HL-60 (cell line): ENCODE measurements at regions not wholly inside any gene's neighbourhood (a gene's known extent, or its start where the extent isn't known, plus 50 kb on each side); places are given as distances from the start of the nearest gene placed in this dataset.
"Not testable (repeated sequence)": the region's sequence is repeated elsewhere in the genome, so short reads cannot be mapped to it uniquely, and the experiment has no call there.

Experiments
- DNase-seq, 2 experiments: peaks; one replicate each; pipeline ENCODE4 v3.0.0-alpha.2; 2010 to 2020; ENCODE audit warnings: low read depth in 1 of 2, low spot score in 1 of 2
- H3K27ac ChIP-seq: fragments of 250-450 bp; sonication (Bioruptor Pico); replicated peaks from 2 replicates; pipeline ENCODE4 v1.5.1; 2020; ENCODE audit warnings: mild to moderate bottlenecking, moderate library complexity
- H3K27me3 ChIP-seq: fragments of 250-450 bp; sonication (Bioruptor Pico); 2 replicates; pipeline ENCODE4 v1.5.1; 2021; ENCODE audit warnings: mild to moderate bottlenecking, moderate library complexity; ENCODE audit not compliant: insufficient read depth, poor library complexity, severe bottlenecking
- H3K4me3 ChIP-seq: replicated peaks from 2 replicates; pipeline ENCODE4 v1.5.1; 2011; ENCODE audit warnings: mild to moderate bottlenecking, control low read depth, low read length; ENCODE audit not compliant: insufficient read depth
- GABPA ChIP-seq: IDR thresholded peaks from 2 replicates; pipeline ENCODE4 v1.6.1; 2012; ENCODE audit warnings: low read depth
- POLR2AphosphoS5 ChIP-seq: IDR thresholded peaks from 2 replicates; pipeline ENCODE4 v1.6.1; 2012; ENCODE audit warnings: low read depth
- SPI1 ChIP-seq: IDR thresholded peaks from 2 replicates; pipeline ENCODE4 v1.6.1; 2012; ENCODE audit warnings: low read depth, mild to moderate bottlenecking, borderline replicate concordance
- TF ChIP-seq, protein P1 (sequence below): IDR thresholded peaks from 2 replicates; pipeline ENCODE4 v1.6.1; 2012; ENCODE audit warnings: low read depth; ENCODE audit not compliant: insufficient replicate concordance
- TF ChIP-seq, protein P2 (sequence below): IDR thresholded peaks from one replicate; pipeline ENCODE4 v1.5.1; 2011; ENCODE audit warnings: low read length, control low read depth, inconsistent platforms; ENCODE audit not compliant: insufficient read depth

DNA sequence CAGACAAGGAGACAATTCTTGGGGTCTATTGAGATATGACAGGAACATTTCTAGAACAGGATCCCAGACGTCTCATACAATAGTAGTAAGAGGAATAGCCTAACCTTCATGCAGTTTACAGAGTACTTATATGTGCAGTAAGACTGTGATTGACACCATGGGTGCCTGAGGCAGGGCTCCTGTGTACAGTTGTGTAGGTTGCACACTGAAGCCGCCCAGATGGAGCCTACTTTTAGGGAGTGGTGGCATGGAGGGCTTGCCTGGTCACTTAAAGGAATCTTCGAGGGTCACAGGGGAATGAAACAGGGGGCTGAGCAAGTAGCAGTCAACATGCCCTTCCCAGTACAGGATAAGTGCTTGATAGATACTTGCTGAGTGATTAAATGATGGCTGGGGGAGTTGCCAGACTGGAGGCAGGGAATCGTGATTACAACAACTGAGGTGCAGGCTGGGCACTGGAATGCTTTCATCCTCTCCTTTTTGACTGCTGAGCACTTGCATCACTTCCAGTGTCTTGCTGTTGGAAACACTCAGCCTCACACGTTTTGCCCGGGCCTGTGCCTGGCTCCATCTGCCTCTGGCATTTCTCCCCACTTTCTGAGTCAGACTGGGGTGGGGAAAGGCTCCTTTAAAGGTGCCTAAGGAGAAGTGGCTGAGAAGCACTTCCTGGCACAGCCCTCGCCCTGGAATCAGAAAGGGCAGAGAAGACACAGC is 71.0 kb downstream of the COPRS start:
- H3K4me3 ChIP-seq: no peak overlapping the region
- H3K27ac ChIP-seq: no peak overlapping the region
- H3K27me3 ChIP-seq: no peaks in the 10 kb centered on the region
- TF ChIP-seq, protein P1, sequence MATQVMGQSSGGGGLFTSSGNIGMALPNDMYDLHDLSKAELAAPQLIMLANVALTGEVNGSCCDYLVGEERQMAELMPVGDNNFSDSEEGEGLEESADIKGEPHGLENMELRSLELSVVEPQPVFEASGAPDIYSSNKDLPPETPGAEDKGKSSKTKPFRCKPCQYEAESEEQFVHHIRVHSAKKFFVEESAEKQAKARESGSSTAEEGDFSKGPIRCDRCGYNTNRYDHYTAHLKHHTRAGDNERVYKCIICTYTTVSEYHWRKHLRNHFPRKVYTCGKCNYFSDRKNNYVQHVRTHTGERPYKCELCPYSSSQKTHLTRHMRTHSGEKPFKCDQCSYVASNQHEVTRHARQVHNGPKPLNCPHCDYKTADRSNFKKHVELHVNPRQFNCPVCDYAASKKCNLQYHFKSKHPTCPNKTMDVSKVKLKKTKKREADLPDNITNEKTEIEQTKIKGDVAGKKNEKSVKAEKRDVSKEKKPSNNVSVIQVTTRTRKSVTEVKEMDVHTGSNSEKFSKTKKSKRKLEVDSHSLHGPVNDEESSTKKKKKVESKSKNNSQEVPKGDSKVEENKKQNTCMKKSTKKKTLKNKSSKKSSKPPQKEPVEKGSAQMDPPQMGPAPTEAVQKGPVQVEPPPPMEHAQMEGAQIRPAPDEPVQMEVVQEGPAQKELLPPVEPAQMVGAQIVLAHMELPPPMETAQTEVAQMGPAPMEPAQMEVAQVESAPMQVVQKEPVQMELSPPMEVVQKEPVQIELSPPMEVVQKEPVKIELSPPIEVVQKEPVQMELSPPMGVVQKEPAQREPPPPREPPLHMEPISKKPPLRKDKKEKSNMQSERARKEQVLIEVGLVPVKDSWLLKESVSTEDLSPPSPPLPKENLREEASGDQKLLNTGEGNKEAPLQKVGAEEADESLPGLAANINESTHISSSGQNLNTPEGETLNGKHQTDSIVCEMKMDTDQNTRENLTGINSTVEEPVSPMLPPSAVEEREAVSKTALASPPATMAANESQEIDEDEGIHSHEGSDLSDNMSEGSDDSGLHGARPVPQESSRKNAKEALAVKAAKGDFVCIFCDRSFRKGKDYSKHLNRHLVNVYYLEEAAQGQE: no peak
- DNase-seq: no peak

GRCh38 chr17:31786796-31787481 is 72.1 kb downstream of the COPRS start:
- DNase-seq: no peak
- Histone ChIP-seq H3K27ac (no peak overlapping the region), H3K4me3 (no peak overlapping the region), H3K27me3 (no peaks in the 10 kb centered on the region)
- TF ChIP-seq GABPA (no peak), POLR2AphosphoS5 (no peak), SPI1 (no peak)
- TF ChIP-seq, protein P1: no peak
- TF ChIP-seq, protein P2, sequence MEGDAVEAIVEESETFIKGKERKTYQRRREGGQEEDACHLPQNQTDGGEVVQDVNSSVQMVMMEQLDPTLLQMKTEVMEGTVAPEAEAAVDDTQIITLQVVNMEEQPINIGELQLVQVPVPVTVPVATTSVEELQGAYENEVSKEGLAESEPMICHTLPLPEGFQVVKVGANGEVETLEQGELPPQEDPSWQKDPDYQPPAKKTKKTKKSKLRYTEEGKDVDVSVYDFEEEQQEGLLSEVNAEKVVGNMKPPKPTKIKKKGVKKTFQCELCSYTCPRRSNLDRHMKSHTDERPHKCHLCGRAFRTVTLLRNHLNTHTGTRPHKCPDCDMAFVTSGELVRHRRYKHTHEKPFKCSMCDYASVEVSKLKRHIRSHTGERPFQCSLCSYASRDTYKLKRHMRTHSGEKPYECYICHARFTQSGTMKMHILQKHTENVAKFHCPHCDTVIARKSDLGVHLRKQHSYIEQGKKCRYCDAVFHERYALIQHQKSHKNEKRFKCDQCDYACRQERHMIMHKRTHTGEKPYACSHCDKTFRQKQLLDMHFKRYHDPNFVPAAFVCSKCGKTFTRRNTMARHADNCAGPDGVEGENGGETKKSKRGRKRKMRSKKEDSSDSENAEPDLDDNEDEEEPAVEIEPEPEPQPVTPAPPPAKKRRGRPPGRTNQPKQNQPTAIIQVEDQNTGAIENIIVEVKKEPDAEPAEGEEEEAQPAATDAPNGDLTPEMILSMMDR: no peak

GRCh38 chr17:31780483-31780882 is 78.6 kb downstream of the COPRS start:
- Histone ChIP-seq H3K27me3 (no peaks in the 10 kb centered on the region), H3K27ac (no peak overlapping the region), H3K4me3 (no peak overlapping the region)
- TF ChIP-seq POLR2AphosphoS5 (no peak), SPI1 (peak; percentile 64; the same call in 1 of the 2 replicates)
- DNase-seq: peak in 1 of 2 experiments; percentile 13

- H3K4me3 ChIP-seq: no peak overlapping the region
- H3K27me3 ChIP-seq: no peaks in the 10 kb centered on the region
- no peak for DNase-seq
- H3K27ac ChIP-seq: no peak overlapping the region
- TF ChIP-seq, protein P2: no peak
- TF ChIP-seq POLR2AphosphoS5 (no peak), GABPA (no peak), SPI1 (no peak)
- TF ChIP-seq, protein P1: no peak
Measured at GRCh38 chr17:31778523-31778922, 80.5 kb downstream of the COPRS start.

- not testable (repeated sequence) for H3K4me3 ChIP-seq, H3K27me3 ChIP-seq, H3K27ac ChIP-seq, DNase-seq
Measured at GRCh38 chr17:31771328-31771727, 87.7 kb downstream of the COPRS start.

DNA sequence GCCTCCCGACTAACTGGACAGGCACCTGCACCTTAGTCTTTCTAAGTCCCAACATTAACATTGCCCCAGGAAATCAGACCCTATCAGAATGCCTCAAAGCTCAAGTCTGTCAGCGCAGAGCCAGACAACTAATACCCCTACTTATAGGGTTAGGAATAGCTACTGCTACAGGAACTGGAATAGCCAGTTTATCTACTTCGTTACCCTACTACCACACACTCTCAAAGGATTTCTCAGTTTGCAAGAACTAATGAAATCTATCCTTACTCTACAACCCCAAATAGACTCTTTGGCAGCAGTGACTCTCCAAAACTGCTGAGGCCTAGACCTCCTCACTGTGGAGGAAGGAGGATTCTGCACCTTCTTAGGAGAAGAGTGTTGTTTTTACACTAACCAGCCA is 88.5 kb downstream of the COPRS start:
- DNase-seq, H3K4me3 ChIP-seq, H3K27ac ChIP-seq, H3K27me3 ChIP-seq: not testable (repeated sequence)
